ENCODE measurements at regions not wholly inside any gene's neighbourhood (a gene's known extent, or its start where the extent isn't known, plus 50 kb on each side); places are given as distances from the start of the nearest gene placed in this dataset.
"Not testable (repeated sequence)": the region's sequence is repeated elsewhere in the genome, so short reads cannot be mapped to it uniquely, and the experiment has no call there.

DNA sequence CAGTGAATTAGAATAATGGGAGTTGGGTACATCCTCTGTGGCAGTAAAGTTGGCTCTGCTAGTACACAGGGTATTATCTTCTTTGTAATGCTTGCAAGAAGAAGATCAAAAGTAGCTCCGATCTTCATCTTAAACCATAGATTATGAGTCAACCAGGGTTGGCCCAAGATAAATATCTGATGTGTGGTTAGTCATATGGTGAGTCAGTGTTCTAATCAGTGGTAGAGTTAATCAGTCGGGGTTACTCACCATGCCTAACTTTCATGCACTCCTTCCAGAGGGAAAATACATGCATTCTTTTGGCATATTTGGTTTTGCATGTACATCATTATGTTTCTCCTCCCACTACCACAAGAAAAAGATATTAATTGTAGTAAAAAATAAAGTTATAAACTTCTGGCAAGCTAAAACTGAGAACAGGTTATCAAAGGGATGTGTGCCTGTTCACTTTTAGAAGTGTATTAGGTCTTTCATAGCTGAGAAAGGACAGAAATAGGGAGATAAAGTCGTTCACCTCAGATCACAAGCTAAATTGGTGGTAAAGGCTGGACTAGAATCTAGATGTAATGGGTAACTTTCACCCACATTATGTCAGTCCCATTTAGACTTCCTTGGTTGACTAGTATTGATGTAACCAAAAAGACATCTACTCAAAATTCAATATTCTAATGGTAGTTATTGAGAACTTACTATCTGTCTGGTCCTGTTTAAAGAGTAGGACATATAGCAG is 684.4 kb downstream of the IRS1 start:
- no peak for DNase-seq

DNA sequence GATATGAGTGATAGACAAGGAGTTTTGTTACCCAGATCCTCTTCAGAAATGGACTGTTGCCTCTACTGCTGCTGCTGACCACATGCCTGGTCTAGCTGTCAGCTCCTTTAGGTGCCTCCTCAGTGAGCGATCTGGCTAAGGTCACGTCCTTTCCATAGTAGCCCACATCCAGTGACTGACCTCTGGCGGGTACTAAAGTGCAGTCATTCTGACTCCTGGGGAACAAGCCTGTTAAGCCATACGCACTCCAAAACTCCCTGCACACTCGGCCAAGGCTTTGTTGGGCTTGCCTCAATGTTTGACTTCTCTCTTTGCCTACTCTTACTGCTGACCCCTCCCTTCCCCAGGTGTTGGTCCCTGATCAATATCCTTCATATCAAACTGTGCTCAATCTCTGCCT is 685.2 kb downstream of the IRS1 start:
- DNase-seq = no peak

GRCh38 chr2:226098861-226099745 is 699.6 kb downstream of the NYAP2 start:
- no peak for DNase-seq

DNA sequence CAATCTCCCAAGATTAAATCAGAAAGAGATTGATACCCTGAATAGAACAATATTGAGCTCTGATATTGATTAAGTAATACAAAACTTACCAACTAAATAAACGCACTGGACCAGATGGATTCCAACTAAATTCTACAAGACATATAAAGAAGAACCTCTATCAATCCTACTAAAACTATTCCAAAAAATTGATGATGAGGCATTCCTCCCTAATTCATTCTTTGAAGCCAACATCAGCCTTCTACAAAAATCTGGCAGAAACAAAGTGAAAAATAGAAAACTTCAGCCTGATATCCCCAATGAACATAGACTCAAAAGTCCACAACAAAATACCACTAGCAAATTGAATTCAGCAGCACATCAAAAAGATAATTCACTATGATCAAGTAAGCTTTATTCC is 695.5 kb downstream of the NYAP2 start:
- no peak for DNase-seq

DNA sequence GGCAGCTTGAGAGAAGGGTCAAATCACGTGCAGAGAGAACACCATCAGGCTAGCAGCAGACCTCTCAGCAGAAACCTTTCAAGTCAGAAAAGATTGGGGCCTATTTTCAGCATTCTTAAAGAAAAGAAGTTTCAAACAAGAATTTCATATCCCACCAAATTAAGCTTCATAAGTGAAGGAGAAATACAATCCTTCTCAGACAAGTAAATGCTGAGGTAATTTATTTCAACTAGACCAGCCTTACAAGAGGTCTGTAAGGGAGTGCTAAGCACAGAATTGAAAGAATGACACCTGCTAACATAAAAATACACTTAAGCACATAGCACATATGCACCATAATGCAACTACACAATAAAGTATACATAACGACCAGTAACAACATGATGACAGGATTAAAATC is 693.9 kb downstream of the NYAP2 start:
- DNase-seq = no peak

DNA sequence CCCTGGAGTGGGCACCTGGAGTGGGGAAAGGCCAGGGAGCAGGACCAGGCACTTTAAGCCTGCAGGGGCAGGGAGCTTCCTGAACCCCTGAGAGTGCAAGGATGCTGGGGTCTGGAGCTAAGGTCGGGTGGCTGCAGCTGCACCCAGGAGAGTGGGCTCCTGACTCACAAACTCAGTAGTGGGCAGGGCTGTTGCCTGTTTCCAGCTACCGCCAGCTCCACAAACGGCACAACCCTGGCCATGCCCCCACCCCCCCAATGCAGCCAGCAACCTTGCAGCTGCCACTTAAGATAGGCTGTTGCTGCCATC is 688.8 kb downstream of the NYAP2 start:
- no peak for DNase-seq

DNA sequence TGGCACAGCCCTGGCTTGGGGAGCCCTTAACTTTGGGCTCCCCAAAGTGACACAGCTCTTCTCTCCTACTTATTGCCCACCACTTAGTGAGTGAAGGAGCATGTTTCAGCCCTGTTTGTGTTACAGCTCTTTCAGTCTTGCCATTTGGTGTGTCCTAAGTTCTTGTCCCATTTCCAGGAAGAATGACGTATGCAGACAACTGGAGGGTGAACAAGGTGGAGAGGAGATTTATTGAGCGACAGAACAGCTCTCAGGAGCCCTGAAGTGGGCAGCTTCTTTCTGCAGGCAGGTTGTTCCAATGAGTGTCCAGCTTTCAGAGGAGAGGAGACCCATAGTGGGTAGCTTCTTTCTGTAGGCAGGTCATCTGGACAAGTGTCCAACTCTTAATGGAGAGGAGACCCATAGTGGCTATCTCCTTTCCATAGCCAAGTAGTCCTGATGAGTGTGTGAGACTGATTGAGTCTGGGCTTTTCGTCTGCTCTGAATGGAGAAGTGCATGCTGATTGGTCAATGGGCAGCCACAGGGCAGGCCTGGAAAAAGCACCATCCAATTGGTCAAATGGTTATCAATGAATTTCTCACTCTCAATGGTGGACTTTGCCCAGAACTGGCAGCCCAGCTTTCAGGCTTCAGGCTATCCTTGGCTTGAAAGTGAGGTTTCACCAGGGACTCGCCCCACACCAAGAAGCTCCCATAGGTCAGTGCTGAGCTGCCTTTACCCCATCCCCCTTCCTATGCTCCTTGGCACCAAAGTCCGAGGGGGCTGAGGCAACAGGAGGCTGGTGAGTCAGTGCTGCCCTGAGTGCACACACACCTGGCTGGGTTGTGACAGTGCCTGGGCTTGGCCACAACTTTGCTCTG is 688.2 kb downstream of the NYAP2 start:
- no peak for DNase-seq

- DNase-seq = no peak
Measured at GRCh38 chr2:226087051-226087450, 687.5 kb downstream of the NYAP2 start.

DNA sequence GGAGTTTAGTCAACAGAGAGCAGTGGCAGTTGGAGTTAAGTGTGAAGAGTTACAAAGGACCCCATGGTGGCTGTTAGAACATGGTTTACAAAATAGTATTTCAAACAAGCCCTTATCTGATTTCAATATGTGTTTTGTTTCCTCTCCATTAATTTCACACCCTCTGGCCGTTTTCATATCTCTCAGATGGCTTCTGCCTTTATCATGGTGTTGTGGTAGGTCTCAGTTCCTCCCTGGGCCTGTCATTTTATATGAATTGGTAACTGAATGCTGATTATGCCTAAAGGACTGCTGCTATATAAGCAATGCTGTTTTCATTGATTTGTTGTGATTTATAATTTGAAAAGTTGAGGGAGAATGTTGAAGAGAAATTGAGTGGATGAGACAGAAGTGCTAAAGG is 686.7 kb downstream of the NYAP2 start:
- no peak for DNase-seq

DNA sequence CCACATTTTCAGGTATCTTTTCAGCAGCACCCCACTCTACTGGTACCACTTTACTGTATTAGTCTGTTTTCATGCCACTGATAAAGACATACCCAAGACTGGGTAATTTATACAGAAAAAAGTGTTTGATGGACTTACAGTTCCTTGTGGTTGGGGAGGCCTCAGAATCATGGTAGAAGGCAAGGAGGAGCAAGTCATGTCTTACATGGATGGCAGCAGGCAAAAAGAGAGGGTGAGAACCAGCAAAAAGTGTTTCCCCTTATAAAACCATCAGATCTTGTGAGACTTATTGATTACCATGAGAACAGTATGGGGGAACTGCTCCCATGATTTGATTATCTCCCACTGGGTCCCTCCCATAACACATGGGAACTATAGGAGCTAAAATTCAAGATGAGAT is 685.9 kb downstream of the NYAP2 start:
- not testable (repeated sequence) for DNase-seq

DNA sequence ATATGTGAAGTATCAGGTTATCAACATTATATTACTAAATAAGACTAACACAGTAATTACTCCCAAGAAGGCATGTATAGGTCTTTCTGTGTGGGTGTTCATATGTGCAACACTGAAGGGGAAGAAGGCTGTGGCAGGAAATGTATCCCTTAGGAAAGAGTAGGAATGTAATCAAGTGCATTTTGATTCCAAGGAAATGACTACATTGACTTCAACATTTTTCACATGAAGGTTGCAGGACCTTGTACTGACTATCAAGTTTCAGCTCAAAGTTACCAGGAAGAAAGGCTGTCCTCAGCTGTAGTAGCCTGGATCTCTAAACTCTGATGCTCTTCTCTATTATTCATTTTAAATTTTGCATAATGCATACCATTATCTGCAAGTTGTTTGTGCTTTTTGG is 680.8 kb downstream of the NYAP2 start:
- DNase-seq = no peak

- no peak for DNase-seq
Measured at GRCh38 chr2:226079671-226080181, 680.2 kb downstream of the NYAP2 start.

- DNase-seq = no peak
Measured at GRCh38 chr2:226079196-226079595, 679.7 kb downstream of the NYAP2 start.

DNA sequence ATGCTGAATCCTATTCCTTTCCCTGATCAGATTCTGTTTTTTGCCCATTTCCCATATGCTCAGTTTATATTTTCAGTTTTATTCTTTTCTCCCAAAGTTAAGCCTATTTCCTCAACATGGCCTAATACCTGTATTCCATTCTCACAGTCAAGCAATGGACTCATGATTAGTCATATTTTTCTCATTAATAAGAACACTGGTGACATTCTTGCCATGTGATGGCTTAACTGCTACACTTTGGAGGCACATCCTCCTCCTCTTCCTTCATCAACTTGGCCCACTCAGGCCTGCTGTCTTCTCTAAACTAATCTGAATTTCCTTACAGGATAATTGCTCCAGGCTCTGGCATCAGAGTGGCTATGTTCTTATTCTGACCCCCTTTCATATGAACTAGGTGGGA is 679.2 kb downstream of the NYAP2 start:
- no peak for DNase-seq

- no peak for DNase-seq
Measured at GRCh38 chr2:226077841-226078240, 678.3 kb downstream of the NYAP2 start.

GRCh38 chr2:226077031-226077430 is 677.5 kb downstream of the NYAP2 start:
- DNase-seq = no peak

- no peak for DNase-seq
Measured at GRCh38 chr2:226076529-226076928, 677.0 kb downstream of the NYAP2 start.

GRCh38 chr2:226074391-226074790 is 674.9 kb downstream of the NYAP2 start:
- no peak for DNase-seq

GRCh38 chr2:226073496-226074160 is 674.1 kb downstream of the NYAP2 start:
- no peak for DNase-seq

- DNase-seq = no peak
Measured at GRCh38 chr2:226066873-226067272, 667.4 kb downstream of the NYAP2 start.

DNA sequence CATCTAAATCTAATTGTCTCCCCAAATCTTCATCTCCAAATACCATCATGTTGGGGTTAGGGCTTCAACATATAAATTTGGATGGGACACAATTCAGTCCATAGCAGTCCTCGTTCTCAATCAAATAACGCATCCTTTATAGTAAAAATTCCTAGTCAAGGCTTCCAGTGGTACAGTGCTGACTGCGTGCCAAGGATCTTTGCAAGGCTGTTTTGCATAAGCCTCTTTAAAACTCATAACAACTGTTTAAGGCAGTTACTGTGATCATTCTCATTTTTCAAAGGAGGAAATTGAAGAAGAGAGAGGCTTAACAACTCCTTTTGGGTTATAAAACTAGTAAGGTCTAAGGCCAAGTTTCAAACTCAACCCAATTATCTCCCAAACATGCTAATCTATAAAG is 666.9 kb downstream of the NYAP2 start:
- no peak for DNase-seq

DNA sequence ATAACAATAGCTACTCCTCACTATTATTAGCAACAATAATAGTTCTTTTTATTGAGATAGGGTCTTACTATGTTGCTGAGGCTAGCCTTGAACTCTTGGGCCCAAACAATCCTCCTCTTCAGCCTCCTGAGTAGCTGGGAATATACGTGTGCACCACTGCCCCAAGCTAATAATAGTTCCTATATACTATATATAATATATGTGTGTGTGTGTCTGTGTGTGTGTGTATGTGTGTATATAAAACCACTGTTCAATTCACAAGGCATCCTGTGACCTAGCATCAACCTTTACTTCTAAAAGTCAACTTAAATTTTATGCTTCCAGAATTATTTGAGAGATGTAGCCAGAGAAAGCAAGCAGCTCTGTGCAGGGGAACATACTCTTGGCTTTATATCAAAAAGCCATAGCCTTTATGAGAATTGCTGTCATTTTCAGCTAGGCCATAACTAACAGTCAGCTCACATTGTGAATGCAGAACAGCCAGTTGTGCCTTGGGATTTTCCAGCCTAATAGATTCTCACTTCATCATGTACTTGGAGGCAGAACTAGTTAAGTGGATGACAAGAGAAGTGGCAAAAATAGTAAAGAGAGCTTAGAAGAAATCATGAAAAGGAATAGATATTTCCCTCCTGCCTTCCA is 665.5 kb downstream of the NYAP2 start:
- DNase-seq = no peak
